GM18870 (cell line): ENCODE measurements at regions not wholly inside any gene's neighbourhood (a gene's known extent, or its start where the extent isn't known, plus 50 kb on each side); places are given as distances from the start of the nearest gene placed in this dataset.
"Not testable (repeated sequence)": the region's sequence is repeated elsewhere in the genome, so short reads cannot be mapped to it uniquely, and the experiment has no call there.

Experiments
- ATAC-seq: cut with Tn5 transposase; IDR thresholded peaks from one replicate; pipeline ENCODE4 v1.9.1; 2021; ENCODE audit warnings: moderate library complexity; ENCODE audit not compliant: unreplicated experiment

DNA sequence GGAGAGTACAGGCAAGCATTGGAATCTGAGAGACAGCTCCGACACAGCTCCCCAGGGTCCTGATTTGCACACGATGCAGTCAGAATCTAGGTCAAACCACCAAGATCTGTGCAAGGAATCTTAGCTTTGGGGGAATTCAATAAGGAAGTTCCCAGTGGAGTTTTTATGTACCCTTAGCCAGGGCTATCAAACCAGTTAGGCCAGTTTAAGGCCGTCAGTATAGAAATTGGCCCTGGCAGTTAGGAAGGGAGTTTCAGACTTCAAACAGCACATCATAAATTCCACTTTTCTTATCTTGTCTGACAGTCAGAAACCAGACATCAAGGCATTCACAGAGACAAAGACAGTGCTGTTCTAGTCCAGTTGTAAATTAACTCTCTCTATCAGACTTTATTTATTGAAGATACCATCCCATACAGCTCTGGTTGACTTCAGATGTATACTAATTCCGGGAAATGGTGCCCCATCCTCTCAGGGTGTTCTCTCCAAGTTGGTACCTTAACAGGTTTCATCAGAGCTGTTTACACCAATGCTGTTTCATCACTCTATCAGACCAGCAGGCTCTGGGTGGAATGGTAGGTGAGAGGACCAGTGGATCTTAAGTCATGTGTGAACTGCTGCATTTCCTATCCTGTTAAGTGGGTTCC, 157.5 kb upstream of the ATF7IP start:
- no peak for ATAC-seq

DNA sequence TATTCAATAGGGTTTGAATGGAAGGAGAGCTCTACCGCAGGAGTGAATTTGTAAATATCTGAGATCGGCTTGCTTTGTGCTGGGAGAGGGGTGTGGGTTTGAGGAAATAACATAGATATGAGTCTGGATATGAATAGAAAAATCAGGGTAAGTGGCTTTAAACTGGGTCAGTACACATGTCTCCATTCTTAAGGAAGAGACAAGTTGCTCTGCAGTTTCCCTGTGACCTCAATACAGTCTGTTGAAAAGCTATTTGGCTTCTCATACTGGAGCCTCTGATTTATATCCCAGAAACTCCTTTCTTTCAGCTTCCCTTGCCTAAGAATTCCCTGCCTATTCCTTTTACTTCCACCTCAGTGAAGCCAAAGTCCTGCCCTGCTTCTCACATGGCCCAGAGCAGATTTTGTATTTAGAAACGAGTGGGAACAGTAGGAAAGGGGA, 153.5 kb upstream of the ATF7IP start:
- no peak for ATAC-seq

DNA sequence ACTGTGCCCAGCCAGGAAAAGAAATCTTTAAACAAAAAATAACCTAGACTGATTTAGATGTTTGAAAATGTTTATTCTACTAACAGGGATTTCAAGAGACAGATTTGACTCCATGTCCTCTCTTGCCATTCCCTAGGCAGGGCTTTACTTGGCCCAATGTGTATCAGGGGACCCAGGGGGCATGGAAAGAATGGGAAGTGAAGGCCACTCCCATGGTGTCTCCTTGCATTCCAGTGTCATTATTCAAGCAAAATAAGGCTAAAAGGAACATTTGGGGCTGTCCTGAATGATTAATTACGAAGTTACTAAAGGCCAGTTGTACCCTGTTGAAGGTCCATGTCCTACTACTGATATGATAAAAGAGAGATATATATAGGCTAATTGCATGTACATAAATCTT, 151.9 kb upstream of the ATF7IP start:
- no peak for ATAC-seq

DNA sequence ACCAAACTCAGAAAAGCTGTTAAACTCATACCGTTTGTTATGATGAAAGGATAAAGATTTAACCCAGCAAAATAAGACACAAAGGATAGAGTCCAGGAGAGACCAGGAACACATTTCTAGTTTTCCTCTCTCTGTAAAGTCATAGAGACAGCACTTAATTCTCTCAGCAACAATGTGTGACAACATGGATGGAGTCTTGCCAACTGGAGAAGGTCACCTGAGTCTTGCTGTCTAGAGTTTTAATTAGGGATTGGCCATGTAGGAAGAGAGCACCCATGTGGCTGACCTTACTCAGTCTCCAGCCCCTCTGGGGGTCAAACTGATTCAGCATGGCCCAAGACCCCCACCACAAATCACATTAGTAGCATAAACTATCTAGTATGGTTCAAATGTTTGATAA, 151.0 kb upstream of the ATF7IP start:
- no peak for ATAC-seq

DNA sequence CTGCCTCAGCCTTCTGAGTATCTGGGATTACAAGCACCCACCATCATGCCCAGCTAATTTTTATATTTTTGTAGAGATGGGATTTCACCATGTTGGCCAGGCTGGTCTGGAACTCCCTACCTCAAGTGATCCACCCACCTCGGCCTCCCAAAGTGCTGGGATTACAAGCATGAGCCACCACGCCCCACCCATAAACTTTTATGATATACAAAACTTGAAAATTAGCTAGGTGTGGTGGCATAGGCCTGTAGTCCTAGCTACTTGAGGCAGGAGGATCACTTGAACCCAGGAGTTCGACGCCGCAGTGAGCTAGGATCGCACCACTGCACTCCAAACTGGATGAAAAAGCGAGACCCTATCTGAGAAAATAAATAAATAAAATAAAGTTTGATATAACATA, 149.5 kb upstream of the ATF7IP start:
- not testable (repeated sequence) for ATAC-seq

DNA sequence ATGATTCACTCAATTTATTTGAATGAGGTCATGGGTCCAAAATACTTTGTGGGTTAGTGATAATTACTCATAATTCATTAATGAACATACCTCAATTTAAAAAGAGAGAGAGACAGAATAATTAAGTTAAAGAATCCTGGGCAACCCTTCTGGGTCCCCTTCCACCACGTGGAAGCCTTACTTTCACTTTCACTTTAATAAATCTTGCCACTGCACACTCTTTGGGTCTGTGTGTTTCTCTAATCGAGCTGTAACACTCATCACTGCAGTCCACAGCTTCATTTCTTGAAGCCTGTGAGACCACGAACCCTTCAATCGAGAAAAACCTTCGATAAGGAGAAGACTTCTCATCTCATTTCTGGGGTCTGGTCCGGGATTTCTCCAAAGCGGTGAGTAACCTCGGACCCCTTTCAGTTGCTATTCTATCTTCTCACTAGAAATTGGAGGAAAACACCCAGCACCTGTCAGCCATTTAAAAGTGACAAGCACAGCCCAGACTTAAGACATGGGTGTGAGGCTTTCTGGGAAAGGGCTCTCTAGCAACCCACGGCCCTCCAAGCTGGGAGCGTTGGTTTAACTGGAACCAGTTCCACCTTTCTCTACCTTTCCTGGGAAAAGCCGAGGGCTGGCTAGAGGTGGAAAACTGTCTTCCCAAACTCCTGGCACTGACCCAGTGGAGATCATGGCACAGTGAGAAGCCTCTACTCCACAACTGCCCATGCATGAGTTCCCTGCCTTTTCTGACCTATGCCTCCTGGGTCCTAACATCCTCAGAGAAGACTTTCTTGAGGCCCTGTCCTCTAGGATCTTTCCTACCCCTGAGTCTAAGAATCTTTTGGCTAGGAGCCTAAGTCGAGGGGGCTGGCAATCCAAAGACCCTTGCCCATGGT, 148.8 kb upstream of the ATF7IP start:
- ATAC-seq: no peak

DNA sequence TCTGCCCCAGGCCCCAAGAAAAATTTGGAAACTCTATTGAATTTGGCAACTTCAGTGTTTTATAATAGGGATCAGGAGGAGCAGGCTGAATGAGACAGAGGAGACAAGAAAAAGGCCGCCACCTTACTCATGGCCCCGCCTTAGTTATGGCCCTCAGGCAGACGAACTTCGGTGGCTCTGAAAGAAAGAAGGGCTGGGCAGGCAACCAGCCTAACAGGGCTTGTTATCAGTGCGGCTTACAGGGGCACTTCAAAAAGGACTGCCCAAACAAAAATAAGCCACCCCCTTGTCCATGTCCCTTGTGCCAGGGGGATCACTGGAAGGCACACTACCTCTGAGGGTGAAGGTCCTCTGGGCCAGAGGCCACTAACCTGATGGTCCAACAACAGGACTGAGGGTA, 146.3 kb upstream of the ATF7IP start:
- ATAC-seq: no peak

DNA sequence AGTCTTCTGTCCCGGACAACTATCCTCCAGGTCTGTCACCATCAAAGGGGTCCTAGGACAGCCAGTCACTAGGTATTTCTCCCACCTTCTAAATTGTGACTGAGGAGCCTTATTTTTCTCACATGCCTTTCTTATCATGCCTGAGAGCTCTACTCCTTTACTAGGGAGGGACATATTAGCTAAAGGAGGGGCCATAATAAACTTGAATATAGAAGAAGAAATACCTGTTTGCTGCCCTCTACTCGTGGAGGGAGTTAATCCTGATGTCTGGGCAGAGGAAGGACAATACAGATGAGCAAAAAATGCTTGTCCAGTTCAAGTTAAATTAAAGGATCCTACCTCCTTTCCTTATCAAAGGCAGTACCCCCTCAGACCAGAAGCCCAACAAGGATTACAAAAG, 145.8 kb upstream of the ATF7IP start:
- ATAC-seq: not testable (repeated sequence)

DNA sequence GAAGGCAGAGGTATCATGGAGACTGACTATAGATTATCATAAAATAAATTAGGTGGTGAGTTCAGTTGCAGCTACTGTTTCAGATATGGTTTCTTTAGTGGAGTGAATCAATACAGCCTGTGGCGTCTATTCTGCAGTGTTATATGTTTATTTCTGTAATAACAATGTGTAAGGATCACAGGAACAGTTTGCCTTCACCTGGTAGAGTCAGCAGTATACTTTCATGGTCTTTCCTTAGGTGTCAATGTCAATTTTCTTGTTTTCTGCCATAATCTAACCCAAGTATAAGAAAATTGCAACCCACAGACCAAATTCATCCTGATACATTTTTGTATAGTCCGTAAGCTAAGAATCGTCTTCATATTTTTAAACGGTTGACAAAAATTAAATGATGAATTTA, 140.4 kb upstream of the ATF7IP start:
- no peak for ATAC-seq

DNA sequence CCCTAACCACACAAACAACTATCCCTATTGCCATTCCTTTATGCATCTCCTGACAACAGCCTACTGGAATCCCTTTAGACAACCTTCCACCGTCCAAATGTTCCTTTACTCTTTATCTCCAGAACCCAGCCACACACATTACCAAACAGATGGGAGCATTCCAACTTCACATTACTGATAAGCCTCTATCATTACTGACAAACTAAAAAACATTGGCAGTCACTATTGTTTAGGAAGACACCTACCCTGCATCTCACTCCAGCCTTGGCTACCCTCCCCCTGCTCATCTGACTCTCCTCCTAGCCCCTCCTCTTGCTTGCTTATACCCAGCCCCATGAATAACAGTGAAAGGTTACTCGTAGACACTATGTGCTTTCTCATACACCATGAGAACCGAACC, 130.3 kb upstream of the ATF7IP start:
- not testable (repeated sequence) for ATAC-seq

DNA sequence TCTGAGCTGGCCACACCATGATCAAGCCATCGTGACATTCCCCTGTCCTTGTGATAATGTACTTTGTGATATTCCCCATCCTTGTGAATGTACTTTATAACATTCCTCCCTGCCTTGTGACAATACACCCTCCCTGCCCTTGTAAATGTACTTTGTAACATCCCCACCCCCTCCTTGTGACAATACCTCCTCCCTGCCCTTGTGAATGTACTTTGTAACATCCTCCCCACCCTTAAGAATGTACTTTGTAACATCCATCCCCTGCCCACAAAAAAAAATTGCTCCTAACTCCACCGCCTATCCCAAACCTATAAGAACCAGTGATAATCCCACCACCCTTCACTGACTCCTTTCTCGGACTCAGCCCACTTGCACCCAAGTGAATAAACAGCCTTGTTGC, 128.8 kb upstream of the ATF7IP start:
- not testable (repeated sequence) for ATAC-seq

DNA sequence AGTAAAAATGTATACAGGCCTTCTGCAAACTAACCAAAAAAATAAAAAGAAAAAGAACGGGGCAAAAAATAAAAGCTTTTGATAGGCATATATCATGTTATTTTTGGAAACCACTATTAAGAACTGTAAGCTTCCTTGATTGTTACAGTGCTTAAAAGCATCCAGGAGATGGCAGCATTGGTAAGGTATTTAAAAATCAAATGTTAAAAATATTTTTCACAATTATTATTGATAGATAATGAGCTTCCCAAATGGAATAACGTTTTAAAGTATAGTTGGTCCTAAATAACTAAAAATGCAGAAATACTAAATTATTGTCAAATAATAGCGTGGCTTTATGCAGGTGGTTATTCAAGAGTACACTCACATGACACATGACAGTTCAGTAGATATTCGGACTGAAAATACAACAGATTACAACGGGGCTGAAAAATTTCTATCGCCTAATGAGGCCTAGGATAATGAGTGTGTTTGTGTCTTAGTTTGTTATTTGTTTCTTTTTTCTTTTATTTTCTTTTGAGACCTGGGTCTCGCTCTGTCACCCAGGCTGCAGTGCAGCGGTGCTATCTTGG, 127.2 kb upstream of the ATF7IP start:
- no peak for ATAC-seq

DNA sequence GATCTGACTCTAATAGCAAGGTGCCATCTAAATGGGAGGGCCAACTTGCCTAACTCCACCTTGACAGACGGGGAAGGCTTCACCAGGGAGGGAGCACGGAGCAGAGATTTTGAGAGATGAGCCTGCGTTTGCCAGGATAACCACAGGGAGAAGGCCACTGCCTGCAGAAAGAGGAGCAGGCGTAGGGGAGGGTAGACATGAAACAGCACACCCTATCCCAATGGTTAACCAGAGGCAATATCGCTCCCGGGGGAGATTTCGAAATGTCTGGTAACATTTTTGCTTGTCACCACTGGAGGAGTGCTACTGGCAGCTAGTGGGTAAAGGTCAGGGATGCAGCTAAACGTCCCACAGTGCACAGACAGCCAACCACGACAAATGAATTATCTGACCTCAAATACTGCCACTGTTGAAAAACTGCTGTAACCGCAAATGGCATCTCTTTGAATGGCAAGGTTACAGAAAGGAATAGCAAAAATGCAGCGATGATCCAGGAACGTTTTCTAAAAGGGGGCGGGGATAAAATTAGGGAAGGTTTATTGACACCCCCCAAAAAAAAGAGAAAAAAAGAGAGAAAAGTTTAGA, 126.0 kb upstream of the ATF7IP start:
- ATAC-seq: peak; percentile 72

DNA sequence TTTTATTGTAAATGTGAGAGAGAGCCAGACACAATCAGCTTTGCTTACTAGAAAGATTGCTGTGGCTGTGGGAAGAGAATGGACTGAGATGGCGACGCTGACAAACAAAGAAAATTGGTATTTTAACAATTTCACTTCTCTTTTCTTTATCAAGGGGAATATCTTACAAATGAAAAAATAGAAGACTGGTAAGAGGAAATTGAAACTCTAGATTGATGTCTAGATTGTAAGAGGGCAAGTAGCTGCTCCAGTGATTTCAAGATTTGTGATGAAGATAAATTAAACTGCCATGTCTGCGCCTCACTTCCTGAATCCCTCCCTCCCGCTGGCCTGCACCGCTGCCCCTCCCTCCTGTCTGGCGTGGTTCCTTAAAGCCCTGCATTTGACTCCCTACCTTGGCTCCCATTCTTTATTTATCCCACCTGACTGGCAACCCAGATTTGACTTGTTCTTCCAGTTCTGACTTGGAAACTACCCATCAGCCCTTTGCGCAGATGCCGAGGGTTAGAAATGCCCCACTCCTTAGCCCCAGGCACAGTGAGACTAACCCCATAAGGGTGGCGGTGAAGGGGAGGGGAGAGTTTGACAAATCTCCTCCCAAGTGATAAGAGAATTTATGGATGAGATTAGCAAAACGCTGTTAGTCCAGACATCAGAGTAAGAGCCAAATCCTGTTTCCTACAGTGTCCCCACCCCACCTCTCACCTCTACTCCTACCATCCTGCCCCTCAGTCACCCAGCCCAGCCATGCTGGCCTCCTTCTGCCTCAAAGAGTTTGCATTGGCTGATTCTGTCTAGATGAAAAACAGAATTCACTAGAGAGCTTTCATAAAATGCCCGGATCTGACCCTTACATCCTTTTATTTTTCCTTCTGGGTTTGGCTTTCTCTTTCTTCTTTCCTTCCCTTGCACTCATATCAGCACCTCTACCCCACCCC, 125.3 kb upstream of the ATF7IP start:
- ATAC-seq: peak; percentile 37

DNA sequence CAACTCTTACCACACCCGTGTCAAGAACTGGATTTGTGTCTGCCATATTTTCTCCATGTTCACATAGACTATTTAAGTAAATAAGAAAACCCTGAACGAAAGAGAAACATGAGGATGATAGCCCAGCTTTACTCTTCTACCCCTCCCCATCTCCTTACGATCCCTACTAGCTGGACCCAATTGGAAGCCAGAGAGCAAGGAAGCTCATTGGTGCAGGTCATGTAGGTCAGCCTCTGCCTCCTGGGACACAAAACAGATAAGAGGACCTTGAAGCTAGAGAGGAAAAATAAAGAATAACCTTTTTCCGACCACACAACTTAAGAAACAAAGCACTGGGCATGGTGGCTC, 124.6 kb upstream of the ATF7IP start:
- no peak for ATAC-seq

DNA sequence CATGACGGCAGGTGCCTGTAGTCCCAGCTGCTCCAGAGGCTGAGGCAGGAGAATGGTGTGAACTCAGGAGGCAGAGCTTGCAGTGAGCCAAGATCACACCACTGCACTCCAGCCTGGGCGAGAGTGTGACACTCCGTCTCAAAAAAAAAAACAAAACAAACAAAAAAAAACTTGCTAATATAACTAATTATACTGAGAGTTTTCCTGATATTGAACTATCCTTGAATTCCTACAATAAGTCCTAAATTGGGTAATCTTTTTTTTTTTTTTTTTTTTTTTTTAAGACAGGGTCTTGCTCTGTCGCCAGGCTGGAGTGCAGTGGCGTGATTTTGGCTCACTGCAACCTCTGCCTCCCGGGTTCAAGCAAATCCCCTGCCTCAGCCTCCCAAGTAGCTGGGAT, 122.7 kb upstream of the ATF7IP start:
- ATAC-seq: not testable (repeated sequence)

DNA sequence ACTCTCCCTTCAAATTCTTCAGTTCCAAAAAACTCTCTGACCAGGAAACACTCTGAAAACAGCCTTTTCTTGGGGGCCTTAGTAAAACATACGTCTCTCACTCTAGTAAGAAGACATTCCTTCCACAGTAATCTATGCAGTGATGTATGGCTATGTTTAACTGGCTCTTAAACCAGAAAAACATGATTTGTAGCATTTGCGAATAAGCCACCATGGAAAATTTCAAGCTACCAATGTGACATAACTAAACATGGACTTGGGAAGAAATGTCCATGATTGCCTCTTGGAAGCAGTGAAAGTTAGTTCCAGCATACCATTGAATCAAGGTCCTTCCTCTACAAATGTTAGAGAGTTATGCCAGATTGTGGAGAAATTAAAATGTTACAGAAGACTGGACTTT, 121.5 kb upstream of the ATF7IP start:
- no peak for ATAC-seq

DNA sequence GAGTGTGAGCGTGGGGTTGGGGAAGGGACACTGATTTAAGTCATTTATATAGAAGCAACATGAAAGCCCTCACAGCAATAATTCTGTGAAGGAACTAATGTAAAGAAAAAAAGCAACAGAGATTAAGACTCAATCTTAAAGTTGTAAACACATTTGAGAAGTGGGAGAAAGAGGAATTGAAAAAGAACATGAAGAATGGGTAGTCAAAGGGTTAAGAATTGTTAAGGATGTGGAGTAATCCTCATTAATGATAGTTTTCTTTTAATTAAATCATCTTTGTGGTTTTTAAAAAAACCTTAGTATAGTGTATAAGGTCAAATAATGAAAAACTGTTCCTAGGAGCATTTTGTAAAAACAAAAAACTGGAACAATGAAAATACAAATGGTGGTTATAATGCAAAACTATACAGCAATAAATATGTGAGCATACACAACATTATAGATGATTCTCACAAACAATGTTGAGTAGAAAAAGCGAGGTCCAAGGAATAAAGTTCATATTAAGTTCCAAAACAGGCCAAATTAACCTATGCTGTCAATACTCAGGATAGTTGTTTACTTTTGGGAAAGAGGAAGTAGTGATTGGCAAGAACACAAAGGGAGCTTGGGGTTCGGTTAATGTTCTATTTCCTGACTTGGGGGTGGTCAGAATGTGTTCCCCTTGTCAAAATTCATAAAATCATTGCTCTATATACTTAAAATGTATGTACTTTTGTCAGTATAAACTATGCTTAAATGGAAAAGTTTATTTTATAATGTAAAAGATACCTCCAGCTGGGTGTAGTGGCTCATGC, 120.4 kb upstream of the ATF7IP start:
- ATAC-seq: no peak

DNA sequence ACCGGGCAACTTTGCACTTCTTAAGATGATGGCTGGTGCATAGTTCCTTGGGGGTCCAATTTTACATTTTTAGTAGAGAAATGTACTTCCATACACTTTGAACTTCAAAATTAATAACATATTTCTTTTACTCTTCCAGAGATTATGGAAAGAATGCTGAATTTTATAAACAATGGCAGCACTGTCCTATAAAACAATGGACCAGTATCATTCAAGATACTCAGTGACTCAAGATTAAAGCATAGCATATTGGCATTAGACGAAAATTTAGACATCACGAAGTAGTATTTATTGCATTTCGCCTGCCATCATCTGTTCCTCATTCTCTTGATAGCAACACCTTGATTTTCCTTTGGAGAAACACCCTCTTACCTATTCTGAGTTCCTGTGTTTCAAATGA, 118.3 kb upstream of the ATF7IP start:
- no peak for ATAC-seq

DNA sequence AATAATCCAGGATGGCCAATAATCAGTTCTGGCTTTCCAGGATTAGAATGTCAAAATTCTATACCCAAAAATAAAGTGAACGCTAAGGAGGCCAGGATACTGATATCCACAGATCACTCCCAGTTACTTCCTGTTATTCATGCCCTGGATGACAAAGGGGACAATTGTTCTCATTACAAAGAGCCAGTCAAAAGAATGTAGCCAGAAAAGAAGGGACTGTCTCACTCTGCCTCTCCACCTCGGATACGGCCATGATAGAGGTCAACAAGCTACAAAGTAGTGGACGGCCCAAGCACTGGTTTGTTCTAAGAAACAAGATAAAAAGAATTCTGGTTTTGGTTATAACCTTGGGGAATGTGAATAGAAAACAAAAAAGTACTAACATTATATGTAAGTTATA, 116.1 kb upstream of the ATF7IP start:
- ATAC-seq: no peak
